ENCODE measurements at regions not wholly inside any gene's neighbourhood (a gene's known extent, or its start where the extent isn't known, plus 50 kb on each side); places are given as distances from the start of the nearest gene placed in this dataset.
A peak's percentile ranks its signal among the peaks of the same experiment; 100 is the strongest.
"Not testable (repeated sequence)": the region's sequence is repeated elsewhere in the genome, so short reads cannot be mapped to it uniquely, and the experiment has no call there.

DNA sequence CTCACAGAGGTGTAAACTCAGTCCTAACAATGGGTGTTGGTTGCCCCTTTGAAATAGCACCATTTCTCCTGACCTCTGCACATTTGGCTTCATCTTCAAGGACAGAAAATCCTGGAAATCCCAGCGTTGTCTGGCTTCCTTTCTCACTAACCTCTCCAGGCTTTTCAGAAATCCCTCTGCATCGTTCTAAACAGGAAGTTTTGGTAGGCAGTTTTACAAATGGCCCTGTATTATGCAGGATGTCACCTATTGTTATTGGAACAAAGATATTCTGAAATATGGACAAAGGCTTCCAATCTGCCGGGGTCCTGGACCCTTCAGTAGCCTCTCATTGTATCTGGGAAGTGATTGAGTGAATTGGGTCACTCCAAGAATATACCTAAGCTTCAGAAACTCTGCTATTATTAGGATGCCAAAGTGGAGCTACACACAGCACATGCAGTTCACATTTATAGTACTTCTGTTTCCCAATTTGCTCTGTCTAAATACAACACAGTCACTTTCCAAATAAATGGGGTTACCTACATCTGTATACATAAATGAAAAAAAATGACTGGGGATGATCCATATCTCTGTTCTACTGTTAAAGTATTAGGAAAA is 134.8 kb upstream of the KLF6 start:
- DNase-seq (ENCODE audit: low spot score) (no peak), FAIRE-seq (no peak)

DNA sequence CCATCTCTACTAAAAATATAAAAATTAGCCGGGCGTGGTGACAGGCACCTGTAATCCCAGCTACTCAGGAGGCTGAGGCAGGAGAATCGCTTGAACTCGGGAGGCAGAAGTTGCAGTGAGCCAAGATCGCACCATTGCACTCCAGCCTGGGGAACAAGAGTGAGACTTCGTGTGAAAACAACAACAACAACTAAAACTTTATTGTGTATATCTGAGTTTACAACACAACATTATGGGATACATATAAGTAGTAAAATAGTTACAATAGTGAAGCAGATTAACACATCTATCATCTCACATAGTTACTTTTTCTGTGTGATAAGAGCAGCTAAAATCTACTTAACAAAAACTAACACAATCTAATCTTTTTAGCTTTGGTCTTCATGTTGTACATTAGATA is 132.4 kb upstream of the KLF6 start:
- not testable (repeated sequence) for FAIRE-seq; DNase-seq (ENCODE audit: low spot score)

DNA sequence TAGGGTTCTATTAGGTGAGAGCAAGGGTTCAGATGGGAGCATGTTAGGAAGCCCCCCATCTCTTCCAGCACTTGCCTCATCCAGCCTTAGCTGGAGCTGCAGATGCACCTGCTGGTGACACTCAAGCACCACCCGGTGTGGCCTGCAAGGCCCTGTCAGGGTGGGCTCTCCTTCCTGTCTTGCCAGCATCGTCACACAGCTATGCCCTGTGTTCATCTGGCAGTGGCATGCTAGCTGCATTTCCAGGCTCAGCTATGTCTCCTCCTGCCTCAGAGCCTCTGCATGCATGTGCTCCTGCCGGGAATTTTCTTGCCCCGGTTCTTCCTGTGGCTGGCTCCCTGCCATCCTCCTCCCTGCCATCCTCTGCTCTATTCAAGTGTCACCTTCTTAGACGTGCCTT is 129.7 kb upstream of the KLF6 start:
- no peak for FAIRE-seq
- DNase-seq (ENCODE audit: low spot score) = no peak

DNA sequence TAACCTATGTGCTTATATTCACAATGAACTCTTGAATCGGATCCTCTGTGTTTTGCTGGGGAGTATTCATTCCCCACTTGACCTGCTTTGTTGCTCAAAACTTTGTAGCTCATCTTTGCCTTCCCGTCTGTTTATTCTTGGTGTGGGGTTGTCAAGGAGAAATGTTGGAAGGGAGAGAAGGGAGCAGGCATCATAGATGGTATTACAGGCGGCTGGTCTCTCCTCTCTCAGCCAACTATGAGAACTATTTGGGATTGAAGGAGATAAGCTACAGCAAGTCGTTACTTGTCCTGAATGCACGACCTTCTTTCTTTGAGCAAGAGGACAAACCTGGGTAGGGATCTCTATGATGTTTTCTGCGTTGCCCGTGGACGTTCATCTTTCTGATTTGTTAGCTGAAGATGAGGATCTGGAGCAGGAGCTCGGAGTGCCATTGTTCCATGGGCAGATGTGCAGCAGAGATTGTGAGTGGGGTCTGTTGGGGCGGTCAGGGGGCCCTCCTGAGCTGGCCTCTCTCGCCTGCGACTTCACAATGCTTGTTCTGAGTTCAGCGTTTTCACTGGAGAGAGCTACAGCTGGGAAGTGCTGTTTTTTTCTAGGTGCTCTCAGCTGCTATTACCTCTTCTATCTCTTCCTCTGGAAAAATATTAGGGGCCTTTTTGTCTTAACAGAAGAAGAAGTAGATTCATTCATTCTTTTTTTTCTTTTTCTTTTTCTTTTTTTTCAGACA is 126.9 kb upstream of the KLF6 start:
- FAIRE-seq = no peak
- no peak for DNase-seq (ENCODE audit: low spot score)

DNA sequence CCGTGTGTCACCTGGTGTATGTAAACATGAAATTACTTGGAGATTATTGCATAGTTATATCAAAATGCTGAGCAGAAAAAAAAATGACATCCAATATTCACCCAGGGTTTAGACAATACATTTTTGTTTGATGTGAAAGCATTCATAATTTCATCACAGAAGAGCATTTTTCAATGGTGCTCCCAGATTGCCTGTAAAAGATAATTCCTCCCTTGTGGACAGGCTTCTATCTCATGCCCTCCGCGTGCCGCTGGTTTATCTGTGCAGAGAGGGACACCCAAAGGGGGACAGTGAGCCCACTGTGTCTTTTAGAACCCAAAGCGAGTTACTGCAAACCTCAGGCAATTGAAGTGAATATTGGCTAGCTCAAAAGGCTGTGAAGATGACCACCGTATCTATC is 126.2 kb upstream of the KLF6 start:
- DNase-seq (ENCODE audit: low spot score) = no peak
- no peak for FAIRE-seq

DNA sequence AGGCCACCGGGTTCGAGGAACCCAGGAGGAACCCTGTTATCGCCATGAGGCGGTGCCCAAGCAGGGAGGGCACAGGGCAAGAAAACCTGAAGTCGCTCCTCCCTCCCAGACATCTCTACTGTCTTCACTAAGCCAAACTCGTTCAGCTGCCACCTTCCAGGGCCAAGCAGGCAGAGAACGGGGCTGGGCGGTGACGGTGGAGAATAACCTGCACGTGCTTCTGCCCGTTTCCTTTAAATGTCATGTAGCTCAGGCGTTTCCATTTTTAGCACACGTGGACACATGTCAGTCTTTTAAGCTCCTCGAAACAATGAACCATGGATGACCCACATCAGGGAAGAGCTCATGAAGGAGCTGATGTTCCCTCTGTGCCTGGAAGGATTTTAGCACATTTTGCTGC is 124.3 kb upstream of the KLF6 start:
- DNase-seq (ENCODE audit: low spot score) (no peak), FAIRE-seq (no peak)

DNA sequence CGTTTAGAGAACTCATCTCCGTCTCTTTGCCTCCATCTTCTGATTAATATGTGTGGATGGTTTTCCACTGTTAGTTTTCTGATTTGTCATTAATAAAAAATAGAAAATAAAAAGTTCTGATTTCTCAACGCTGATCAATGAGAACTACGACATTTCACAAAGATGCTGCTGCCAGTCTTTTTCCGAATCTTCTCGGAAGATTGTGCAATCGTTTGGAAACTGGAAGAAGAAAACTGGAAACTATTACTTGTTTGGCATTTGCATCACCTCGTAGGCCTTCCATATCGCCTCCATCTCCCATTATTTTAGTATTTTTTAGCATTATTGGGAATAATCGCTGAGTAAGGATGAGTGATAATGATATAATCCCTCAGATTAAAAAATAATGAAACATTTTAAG is 123.2 kb upstream of the KLF6 start:
- no peak for DNase-seq (ENCODE audit: low spot score)
- FAIRE-seq = no peak

DNA sequence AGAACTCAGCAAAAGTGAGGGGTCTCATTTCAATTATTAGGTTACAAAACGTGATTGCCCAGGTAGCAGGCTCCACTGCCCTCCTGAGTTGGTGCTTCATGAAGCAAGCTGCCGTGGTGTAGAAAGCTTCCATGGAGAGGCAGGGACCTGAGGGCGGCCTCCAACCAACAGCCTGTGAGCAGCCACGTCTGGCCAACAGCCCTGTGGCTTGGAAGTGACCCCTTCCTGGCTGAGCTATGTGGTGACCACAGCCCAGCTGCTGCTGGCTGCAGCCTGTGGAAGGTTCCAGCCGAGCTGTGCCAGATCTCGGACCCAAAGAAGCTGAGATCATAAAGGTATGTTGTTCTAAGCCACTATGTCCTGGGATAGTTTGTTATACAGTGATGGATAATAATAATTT is 122.5 kb upstream of the KLF6 start:
- no peak for DNase-seq (ENCODE audit: low spot score)
- FAIRE-seq = no peak

DNA sequence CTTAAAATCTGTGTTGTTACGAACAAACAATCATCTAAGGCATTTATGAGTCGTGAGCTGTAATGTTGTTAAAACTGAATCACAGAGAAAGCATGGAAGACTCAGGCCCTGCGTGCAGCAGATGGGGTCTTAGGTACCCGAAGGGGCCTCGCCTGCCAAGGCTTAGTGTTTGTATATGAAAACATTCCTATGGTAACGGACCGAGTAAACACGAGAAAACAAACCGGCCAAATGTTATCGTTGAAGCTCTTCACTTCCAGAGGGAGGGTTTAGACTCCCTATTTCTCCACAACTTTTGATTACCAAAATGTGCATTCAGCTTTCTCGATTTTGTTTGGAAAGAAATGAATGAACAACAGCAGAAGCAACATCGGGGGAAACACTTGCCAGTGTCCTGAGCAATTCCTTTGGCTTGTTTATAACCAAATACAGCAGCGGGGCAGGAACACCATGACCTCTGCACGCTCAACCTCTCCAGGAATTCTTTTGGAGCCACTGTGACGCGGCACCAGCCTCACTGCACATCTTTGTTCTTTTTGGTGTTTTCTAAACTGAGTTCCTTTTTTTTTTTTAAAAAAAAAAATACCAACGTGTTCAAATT is 121.6 kb upstream of the KLF6 start:
- DNase-seq (ENCODE audit: low spot score) (no peak), FAIRE-seq (no peak)

DNA sequence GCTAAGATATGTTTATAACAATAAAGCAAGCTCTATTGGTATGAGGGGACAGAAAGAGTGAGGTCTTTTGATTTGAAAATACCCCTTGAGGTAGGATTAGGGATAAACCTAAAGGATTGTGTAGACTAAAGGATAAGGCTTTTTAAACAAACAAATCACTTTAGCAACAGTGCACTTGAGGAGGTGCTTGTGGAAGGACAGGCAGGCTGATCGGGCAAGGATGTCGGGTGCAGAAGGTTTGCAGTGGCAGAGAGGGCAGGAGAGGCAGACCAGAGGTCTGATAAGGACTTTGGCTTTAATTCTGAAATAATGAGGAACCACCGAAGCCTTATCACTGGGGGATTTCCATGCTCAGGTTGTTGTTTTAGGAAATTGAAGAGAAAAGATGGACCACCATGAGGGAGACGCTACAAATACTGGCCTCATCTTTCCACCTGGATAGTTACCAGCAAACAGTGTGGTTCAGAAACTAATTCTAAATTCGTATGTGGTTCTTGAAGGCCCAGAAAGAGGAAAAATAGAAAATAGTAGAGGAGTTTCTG is 119.5 kb upstream of the KLF6 start:
- DNase-seq (ENCODE audit: low spot score) = no peak
- FAIRE-seq = no peak

DNA sequence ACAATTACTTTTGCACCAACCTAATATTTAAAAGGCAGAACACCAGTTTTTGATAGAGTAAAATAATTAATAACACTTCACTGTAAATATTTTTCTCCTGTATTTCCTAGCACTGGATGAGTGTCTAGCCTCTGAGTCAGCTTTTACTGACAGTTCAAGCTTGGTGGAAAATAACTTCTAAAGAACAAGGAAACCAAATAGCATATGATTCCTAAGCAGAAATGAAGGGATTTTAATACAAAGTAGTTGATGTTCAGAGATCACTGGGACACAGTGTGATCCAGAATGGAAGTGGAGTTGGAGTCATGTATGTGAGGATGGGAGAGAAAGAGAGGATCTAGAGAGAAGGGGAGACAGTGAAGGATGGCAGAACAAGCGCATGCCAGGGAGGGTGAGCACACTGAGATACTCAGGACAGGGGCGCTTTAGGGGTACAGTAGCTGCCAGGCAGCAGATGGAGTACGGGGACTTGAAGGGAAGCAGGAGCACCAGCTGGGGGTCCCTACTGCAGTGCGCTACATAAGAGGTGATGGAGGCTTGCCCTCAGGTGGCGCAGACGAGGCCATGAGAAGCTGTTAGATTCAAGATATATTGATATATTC is 117.9 kb upstream of the KLF6 start:
- FAIRE-seq = peak; percentile 69
- peak; percentile 24 for DNase-seq (ENCODE audit: low spot score)

DNA sequence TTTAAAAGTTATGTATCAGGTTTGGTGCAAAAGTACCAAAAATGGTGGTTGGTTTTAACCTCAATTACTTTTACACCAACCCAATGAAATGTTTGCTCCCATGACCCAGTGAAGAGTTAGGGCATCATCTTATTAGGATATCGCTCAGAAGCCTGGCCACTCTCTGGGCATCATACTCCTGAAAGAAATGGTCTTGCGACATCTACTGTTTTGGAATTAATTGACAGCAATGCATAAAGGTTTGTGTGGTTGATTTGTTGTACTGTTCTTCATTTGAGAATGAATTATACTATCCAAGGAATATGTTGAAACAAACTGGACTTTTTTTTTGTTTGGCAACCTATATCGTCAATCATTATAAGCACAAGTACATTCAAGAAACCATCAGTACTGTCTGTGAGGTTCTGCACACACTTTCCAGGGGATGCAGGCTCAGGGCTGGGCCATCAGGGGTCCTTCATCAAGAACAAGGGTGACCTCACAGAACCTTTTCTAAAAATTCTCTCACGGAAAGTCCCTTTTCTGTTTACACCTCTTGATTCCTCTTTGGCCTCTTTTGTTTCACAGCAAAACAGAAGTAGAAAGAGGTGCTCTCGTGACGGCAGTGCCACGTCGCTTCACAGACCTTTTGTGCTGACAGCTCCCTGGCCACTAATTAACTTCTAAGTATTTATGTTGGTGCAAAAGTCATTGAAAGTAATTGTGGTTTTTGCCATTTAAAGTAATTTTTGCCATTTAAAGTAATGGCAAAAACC is 117.2 kb upstream of the KLF6 start:
- FAIRE-seq = peak; percentile 64
- DNase-seq (ENCODE audit: low spot score) = peak; percentile 44

DNA sequence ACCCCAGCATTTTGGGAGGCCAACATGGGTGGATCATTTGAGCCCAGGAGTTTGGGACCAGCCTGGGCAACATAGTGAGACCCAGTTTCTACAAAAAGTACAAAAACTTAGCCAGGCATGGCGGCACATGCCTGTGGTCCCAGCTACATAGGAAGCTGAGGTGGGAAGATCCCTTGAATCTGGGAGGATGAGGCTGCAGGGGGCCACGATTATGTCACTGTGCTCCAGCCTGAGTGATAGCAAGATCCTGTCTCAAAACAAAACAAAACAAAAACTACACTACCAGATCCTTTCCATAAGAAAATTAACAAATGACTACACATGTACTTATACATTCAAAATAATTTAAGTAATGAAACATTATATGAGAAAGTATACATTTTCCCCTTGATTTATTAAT is 116.4 kb upstream of the KLF6 start:
- DNase-seq (ENCODE audit: low spot score) (no peak), FAIRE-seq (no peak)

DNA sequence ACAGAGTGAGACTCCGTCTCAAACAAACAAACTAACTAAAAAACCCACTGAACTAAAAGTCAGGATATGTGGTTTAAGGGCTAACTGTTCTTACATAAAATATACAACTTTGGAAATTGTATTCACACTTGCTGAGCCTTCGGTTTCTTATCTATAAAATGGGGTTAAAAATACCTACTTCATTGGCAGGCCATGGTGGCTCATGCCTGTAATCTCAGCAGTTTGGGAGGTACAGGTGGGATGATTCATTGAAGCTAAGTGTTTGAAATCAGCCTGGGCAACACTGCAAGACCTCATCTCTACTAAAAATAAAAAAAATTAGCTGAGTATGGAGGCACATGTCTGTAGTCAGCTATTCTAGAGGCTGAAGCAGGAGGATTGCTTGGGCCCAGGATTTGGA is 115.4 kb upstream of the KLF6 start:
- FAIRE-seq (no peak), DNase-seq (ENCODE audit: low spot score) (no peak)

DNA sequence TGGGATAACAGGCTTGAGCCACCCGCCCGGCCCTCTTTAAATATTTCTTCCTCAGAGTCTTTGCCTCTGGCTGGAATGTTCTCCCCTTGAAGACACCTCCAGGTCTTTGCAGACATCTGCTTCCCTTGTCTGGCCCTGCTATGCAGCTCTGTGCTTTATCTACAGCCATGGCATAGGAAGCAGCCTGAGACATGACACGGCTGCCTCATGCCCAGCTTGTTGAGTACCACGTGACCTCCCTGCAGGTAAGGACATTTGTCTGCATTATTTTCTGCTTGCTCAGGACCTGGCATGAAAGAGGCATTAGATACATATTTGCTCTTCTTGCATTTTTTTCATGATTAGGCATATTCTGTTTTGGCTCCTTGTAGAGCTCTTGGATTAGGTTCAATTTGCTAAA is 113.8 kb upstream of the KLF6 start:
- no peak for DNase-seq (ENCODE audit: low spot score)
- no peak for FAIRE-seq

DNA sequence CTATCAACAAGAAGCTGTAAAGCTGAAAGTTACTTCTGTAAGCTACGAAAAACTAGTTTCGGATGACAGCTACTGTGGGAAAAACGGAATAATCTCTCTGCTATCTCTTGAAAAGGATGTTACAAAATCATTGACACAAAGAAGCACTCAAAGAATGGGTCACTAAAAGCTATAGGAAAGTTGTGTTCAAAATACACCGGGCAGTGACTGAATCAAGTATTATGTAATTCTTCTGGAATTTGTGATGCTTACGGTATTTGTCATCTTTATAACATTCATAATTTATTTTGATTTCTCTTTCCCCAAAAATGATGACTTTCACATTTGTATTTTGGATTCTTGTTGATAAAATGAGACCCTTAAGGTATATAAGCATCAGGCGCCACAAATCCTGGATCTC is 112.1 kb upstream of the KLF6 start:
- FAIRE-seq = peak; percentile 50
- peak; percentile 71 for DNase-seq (ENCODE audit: low spot score)

DNA sequence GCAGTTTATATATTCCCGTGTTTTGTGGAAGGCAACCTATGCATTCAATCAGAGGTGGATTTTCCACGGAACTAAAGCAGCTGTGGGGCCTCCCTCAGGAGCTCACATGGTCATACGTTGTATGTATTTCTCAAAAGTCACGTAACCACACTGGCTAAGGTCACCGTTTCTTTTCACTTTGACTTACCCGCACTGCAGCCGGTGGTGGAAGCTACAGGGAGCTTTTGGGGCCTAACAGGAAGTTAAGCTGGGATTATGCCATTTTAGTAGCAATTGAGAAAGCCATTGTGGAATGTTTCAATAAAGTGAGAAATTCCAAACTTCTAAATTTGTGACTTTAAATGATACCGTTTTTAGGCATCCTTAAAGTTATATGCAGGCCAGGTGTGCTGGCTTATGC is 111.2 kb upstream of the KLF6 start:
- DNase-seq (ENCODE audit: low spot score) (no peak), FAIRE-seq (no peak)

DNA sequence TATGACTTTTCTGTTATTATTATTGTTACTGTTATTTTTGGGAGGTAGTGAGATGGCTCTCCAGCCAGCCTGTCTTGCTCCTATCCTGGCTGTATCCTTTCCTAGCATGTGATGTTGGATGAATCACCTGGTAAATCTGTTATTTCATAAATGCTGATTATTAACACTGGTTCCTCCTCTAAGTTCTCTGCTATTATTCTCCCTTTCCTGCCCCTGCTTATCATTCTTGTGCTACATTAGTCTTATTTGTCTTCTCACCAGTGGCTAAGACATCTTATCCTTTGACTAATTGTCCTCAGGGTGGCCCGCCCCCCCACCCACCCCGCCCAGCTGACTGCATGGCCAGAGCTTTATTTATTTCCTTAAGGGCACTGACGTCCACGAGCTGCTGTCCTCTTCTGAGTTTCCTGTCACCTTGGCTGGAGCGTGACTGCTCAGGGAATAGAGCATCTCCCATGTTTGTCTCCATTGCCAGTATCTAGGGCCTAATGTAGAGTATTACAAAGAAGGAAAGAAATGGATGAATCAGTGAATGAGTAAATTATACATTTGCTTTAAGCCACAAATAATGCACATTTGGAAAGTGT is 110.1 kb upstream of the KLF6 start:
- FAIRE-seq (peak; percentile 40), DNase-seq (ENCODE audit: low spot score) (peak; percentile 73)

DNA sequence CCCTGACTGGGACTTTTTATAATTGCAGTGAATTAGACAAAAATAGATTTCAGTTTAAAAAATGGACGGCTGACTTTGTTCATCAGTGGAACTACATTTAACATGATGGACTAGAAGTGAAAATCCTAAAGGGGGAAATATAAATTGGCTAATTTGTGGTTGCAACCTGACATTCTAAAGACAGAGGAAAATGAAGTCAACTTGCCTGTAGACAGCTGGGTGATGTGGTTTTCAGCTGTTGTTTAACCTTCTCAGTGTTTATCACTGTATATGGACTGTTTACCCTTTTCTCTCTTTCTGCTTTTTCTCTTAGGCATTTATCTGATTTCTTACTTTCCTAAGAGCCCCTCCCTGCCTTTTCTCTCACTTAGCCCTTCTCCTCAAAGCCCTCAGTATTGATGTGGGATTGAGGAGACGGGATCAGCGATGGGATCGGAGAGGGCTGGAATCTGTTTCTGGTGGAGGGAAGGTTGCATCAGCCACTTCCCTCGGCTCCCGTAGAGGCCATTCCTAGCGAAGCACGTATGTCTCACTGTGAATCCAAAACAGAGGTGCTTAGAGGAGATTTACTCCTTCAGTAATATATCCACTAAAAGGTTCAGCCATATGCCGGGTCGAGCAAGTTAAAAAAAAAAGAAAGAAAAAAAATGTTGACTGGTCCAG is 109.0 kb upstream of the KLF6 start:
- FAIRE-seq = no peak
- DNase-seq (ENCODE audit: low spot score) = no peak
